Stimulated activated CD4-positive, alpha-beta T cell treated with anti-CD3 and anti-CD28 coated beads, TNF-alpha, amount 100 ng/mL, for 1 hour (primary cell): ENCODE measurements at regions not wholly inside any gene's neighbourhood (a gene's known extent, or its start where the extent isn't known, plus 50 kb on each side); places are given as distances from the start of the nearest gene placed in this dataset.

ENCODE experiments used
- DNase-seq, 3 donors: peaks; one replicate each; pipeline ENCODE4 v3.0.0-alpha.2; 2020; ENCODE audit warnings: low read depth in 3 of 3, low spot score in 1 of 3

DNA sequence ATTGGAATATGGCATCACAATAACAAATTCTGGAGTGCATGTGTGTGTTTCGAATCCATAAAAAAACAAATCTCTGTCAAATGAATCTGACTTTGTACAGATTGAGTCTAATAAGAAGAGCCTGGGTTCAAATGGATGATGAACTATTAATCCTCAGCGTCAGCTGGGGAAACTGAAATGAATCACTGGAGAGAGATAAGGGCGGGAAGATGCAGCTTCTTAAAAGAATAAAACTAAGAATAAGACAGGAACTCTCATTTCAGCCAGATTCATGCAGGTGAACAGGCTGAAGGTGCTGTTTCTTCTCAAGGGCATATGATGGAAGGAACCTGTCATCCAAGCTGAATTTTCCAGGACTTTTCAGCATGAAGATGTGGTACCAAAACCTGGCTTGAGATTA lies 202.6 kb upstream of the TRIB2 start:
- DNase-seq, result no peak

DNA sequence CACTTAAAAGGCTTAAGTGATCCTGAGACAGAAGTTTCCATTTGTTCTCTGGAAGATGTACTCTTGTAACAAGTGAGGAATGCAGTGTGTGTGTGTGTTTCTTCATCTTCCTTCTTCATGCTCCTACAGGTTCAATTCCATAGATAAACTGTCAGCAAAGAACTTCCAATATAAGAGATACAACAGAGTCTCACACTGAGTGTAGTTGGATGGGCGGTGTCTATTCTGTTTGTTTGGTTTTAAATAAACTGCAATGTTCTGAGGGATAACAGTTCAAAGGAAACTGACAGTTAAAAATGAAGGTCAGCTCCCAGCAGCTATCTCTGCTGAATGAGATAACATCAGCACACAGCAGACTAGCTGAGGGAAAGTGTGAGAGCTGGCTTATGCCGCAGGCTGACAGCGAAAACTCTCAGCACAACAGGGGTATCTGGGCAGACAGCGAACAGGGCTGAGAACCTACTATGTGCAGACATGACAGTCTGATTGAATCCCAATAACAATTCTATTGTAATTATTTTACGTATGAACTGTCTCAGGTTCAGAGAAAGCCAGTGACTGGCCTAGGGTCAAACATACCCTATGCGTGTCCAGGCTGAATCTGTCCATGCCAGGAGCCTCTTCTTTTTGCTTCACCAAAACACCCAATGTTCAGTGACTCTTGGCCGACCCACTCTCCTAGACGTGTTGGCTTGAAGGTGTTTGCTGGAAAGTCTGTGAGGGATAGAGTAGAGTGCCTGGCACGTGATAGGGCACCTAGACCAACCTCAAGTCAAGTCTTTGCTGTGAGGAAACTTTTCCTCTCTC lies 201.9 kb upstream of the TRIB2 start:
- no peak for DNase-seq

DNA sequence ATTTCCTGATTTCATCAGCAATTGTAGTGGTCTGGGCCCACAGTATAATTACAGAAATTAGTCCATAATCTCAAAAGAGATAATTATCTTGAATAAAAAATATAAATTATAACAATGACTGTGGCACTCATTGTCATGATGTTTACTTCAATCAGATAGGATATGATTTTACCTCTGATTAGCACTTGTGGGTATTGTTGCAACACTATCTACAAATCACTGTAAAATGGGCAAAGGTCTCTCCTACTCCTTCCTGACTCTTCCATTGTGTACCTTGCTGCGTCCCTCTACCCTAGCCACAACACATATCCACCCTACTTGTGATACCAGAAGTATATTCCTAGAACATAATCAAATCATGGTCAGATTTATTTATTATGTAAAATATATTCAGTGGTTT lies 200.9 kb upstream of the TRIB2 start:
- DNase-seq, result no peak

GRCh38 chr2:12533337-12534005 lies 183.3 kb upstream of the TRIB2 start:
- no peak for DNase-seq

DNA sequence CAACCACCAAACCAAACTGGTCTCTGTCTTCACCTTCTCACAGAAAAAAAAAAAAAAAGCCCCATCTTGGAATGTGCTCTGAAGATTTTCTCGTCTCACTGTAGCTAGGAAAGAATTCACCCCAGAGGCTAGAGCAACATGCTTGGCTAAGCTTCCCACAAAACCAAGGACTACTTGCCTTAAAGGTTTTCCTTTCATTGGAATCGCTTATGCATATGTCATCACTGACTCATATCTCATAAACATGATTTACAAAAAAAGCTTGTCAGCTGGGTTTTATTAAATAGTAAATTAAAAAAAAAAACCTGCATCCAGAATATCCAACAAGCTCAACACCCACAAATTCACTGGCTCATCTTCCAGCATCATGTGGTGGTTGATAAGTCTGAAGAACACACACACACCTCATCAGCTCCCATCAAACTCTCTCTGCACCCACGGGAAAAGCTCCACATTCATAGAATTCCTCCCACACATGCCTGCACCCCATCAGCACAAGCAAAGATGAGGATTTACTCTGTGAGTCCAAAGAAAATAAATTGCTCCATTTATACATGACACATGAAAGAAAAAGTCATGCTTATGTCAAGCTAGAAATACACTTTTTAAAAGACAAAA lies 182.0 kb upstream of the TRIB2 start:
- DNase-seq, result no peak

- DNase-seq, result no peak
These were observed 179.8 kb upstream of the TRIB2 start for GRCh38 chr2:12536976-12537375.

DNA sequence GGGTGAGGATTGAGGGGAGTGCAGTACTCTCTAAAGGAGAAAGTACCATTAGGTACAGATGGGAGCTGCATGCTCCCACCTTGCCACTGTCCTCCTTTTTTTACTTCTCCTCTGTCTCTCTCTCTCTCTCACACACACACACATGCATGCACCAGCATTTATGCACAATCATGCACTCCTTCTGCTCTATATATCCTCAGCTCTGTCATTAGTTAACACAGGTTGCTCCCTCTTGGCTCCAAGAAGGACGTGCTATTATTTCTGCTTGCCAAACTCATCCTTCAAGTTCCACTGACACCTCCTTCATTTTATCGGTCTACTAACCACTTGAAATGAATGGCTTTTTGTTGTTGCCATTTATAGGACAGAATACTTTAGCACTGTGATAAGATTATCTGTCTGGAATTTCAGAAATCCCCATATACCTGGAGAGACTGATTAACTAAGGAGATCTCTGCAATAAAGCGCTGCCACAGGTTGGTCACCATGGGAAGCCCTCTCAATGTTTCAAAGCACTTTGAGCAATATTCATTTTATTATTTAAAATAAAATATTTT lies 178.5 kb upstream of the TRIB2 start:
- DNase-seq, result no peak

DNA sequence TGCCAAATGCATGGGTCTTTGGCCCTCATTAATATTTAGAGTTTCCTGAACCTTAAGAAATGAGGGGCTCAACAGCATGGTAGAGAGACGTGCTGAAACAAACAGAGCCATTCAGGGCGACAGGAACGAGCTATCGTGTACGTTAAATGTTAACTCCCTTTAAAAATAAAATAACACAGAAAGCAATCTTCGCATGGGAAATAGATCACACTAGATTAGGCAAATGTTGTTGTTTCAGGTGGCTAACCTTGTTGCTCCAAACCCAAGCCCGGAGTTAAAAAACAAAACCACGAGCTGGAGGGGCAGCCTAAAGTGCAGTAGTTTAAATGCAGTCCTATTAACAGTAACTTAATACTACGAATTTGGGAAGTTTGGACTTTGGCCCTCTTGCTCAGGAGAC lies 177.4 kb upstream of the TRIB2 start:
- DNase-seq, result no peak

DNA sequence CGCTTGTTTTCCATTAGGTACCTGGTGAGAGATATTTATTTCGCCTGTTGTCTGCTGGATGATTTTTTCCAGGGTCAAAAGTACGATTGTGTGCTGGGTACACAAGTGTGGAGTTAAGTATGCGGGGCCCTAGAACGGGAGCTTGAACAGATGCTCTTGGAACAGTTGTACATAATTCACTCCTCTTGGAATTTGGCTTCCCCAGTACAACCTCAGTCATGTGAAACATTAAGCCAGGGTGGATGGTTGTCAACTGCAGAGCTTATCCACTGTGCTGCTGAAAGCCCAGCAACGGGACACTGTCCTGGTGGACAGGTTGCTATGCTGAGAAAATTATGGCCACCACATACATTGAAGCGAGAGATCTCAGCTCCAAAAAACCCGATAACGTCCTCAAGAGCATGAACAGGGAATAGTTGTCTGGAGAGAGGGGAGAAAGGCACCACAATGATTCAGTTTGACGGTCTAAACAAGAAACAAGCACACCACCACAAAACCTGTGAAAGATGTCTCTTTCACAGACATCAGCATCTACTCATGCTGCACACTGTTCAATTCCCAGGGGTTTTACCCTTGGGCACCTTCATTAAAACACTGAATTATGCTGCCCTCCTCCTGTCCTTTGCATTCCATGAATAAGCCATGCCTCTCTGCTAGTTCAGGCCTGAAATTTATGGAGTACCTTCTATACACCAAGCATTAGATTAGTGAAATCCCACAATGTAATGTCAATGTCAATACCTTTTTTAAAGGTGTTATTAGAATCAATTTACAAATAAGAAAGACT lies 176.8 kb upstream of the TRIB2 start:
- DNase-seq, result no peak

- no peak for DNase-seq
These were observed 173.4 kb upstream of the TRIB2 start for GRCh38 chr2:12543076-12543977.

GRCh38 chr2:12543978-12544558 lies 172.7 kb upstream of the TRIB2 start:
- DNase-seq, result no peak

DNA sequence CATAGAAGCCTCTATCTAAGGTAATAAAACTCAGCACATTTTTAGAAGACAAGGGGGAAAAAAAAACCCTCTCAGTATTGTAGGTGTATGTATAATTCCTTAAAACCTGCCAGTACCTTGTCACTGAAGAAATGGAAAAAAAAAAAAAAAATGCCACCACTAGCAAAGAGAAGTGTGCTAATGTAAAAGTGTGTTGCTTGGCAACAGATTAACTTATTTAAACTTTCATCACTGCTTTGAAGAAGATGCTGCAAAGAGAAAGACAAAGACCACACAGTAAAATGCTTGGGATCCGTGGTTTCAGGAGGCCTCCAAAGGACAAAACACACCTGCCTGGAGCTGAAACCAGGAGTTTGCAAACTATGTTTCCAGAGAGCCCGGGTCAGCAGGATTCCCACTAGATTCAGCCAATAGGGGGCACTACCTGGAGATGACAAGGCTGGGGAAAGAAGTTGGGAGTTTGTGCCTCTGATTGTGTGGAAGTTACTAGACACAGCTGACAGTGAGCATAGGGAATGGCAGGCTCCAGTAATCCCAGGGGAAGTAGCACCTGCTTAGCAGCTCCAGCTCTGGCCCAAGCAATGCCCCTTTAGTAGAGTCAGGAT lies 169.1 kb upstream of the TRIB2 start:
- no peak for DNase-seq

DNA sequence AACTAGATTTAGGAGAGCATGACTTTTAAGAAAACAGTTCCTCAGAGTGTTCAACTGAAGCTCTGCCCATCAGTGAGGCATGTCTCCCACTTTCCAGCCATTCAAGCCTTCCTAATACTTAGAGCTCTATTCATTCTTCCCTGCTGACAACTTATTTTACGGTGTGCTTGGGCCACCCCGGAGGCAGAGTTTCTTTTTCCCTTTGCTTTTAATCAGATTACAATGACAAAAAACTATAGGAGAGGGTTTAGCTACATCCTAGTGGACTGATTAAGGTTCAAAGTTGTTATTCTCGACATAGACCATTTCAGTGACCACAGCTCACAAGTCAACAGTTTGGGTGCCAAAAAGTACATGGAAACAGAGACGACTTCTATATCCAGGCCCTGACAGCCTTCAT lies 167.8 kb upstream of the TRIB2 start:
- no peak for DNase-seq

GRCh38 chr2:12549641-12550040 lies 167.1 kb upstream of the TRIB2 start:
- no peak for DNase-seq

GRCh38 chr2:12552092-12552491 lies 164.6 kb upstream of the TRIB2 start:
- no peak for DNase-seq

DNA sequence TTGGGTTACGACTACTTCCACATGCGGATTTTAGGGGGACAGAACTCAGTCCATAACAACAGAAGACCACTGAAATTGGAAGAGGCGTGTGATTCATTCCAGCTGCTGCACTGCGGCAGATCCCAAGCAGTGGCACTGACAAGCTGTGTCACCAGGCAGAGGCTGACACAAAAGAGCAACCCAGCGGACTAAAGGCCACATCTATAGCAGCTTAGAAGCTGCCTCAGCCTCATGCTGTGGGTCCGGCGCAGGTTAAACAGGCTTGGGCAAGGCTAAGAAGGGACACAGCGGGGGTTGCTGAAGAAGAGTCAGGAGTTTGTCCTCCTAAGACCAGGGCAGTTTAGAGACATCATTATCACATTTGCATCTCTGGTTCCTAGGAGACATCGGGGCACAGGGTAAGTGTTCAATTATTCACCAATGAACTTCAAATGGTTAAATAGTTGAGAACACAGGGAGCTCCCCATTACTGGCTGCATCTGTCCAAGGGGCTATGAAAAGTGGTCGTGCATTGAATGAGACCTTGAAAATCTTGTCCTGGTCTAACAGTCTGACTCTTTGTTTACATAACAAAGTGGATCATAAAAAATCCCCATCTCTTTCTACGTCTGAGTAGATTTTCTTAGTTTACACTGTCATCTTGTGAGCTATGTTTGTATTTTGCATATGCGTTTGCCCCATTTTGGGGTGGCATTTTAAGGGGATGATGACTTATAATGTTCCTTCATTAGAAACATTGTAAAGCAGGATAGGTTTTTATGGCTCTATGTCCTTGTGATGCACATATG lies 162.3 kb upstream of the TRIB2 start:
- DNase-seq, result no peak

DNA sequence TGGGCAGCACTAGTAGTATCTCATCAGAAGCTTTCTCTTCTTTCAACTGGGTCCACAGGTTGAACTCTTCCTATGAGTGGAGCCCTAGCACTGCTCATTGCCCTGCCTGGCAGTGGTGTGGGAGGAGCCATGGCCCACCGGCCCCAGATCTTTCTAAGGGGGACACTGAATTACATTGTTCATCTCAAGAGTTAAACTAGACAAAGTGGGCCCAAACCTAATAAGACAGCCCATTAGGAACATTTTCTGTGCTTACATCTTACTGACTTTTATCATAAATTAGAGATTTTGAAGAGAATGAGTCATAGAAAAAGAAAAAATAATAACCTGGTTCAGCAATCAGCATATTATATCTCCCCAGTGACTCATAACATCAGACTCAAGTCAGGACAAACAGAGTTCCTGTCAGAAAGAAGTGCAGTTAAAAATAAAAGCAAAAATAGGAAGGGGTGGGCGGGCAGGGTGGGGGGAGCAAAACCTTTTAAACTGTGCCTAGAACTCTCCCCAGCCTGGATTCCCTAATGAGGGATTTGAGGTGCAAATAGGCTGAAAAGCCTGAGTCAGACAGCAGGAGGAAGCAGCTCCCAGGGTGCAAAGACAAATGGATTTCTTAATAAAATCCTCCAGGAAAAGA lies 161.6 kb upstream of the TRIB2 start:
- DNase-seq, result peak in 1 of 3 donors; percentile 21

DNA sequence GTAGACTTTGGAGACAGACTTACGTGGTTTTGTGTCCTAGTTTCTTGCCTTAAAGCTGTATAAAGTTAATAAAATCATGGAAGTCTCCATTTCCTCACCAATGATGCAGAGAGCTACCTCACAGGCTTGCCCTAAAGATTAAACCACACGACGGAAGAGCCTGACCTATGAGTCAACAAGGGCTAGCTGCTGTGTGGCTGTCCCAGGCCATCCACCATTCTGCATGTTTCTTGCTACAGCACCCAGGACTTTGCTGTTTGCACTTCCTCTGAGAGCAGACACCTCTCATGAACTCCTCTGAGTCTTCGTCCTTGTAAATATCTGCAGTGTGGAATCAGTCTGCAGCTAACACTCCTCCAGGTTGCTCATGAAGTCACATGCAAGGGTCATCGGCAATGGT lies 160.0 kb upstream of the TRIB2 start:
- DNase-seq, result no peak
